ENCODE measurements at regions not wholly inside any gene's neighbourhood (a gene's known extent, or its start where the extent isn't known, plus 50 kb on each side); places are given as distances from the start of the nearest gene placed in this dataset.

DNA sequence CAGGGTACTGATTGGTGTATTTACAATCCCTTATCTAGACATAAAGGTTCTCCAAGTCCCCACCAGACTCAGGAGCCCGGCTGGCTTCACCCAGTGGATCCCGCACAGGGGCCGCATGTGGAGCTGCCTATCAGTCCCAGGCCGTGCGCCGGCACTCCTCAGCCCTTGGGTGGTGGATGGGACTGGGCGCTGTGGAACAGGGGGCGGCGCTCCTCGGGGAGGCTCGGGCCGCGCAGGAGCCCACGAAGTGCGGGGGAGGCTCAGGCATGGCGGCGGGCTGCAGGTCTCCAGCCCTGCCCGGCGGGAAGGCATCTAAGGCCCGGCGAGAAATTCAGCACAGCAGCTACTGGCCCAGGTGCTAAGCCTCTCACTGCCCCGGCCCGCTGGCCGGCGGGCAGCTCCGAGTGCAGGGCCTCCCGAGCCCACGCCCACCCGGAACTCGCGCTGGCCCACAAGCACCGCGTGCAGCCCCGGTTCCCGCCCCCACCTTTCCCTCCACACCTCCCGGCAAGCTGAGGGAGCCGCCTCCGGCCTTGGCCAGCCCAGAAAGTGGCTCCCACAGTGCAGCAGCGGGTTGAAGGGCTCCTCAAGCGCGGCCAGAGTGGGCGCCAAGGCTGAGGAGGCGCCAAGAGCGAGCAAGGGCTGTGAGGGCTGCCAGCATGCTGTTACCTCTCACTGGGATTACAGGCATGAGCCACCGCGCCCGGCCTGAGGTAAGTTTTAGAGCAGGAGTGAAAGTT is 60.0 kb upstream of the SCEL start:
- Histone ChIP-seq H3K36me3 (replicated peaks; ENCODE audit: low read depth, low read length) (no peaks in the 10 kb centered on the region), H3K4me2 (ENCODE audit: low read length) (no peak overlapping the region), H3K79me2 (ENCODE audit: low read length) (no peaks in the 10 kb centered on the region), H3K4me1 (ENCODE audit: low read length) (peaks cover 23% of the 10 kb centered on the region), H3K27ac (ENCODE audit: low read length) (no peak overlapping the region), H2AFZ (ENCODE audit: low read depth, low read length) (no peak overlapping the region), H3K9me3 (ENCODE audit: insufficient read depth, low read length) (no peaks in the 10 kb centered on the region), H3K27me3 (ENCODE audit: low read depth, low read length) (peaks cover 12% of the 10 kb centered on the region), H4K20me1 (ENCODE audit: insufficient read depth, low read length) (no peaks in the 10 kb centered on the region), H3K9ac (ENCODE audit: low read length) (no peak overlapping the region), H3K4me3 (ENCODE audit: low read length) (no peak overlapping the region)
- TF ChIP-seq EZH2phosphoT487 (IDR thresholded peaks at IDR 0.05; ENCODE audit: low read depth), result no peak
- TF ChIP-seq, protein P1, sequence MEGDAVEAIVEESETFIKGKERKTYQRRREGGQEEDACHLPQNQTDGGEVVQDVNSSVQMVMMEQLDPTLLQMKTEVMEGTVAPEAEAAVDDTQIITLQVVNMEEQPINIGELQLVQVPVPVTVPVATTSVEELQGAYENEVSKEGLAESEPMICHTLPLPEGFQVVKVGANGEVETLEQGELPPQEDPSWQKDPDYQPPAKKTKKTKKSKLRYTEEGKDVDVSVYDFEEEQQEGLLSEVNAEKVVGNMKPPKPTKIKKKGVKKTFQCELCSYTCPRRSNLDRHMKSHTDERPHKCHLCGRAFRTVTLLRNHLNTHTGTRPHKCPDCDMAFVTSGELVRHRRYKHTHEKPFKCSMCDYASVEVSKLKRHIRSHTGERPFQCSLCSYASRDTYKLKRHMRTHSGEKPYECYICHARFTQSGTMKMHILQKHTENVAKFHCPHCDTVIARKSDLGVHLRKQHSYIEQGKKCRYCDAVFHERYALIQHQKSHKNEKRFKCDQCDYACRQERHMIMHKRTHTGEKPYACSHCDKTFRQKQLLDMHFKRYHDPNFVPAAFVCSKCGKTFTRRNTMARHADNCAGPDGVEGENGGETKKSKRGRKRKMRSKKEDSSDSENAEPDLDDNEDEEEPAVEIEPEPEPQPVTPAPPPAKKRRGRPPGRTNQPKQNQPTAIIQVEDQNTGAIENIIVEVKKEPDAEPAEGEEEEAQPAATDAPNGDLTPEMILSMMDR (IDR thresholded peaks at IDR 0.05; ENCODE audit: low read depth, low read length), result no peak

DNA sequence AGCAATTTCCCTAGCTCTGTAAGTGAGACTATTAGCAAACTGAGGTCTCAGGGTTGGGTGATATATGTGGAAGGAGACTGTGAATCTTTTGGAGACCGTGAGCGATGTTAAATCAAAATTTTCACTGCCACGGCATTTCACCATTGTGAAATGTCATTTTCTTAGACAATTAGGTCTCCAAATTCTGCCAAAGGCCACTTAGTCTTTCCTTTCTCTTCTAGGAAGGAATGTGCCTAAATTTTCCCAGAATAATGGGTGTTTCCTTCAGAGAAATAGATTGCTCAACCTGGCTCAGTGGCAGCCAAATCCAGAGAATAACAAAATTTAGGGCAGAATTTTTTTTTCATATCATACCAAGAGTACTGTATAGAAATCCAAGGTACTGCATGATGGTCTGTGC is 64.5 kb upstream of the SCEL start:
- no peaks in the 10 kb centered on the region for H3K4me1 ChIP-seq (ENCODE audit: low read length)
- TF ChIP-seq, protein P1 (IDR thresholded peaks at IDR 0.05; ENCODE audit: low read depth, low read length), result no peak
- TF ChIP-seq EZH2phosphoT487 (IDR thresholded peaks at IDR 0.05; ENCODE audit: low read depth), result no peak
- H3K9ac ChIP-seq (ENCODE audit: low read length), result no peak overlapping the region
- H3K4me2 ChIP-seq (ENCODE audit: low read length), result no peak overlapping the region
- H4K20me1 ChIP-seq (ENCODE audit: insufficient read depth, low read length), result no peaks in the 10 kb centered on the region
- no peak overlapping the region for H2AFZ ChIP-seq (ENCODE audit: low read depth, low read length)
- 0 out of 2 replicates have a peak, but pooled peaks cover 3% of the 10 kb centered on the region for H3K27me3 ChIP-seq (ENCODE audit: low read depth, low read length)
- no peaks in the 10 kb centered on the region for H3K79me2 ChIP-seq (ENCODE audit: low read length)
- no peak overlapping the region for H3K27ac ChIP-seq (ENCODE audit: low read length)
- no peaks in the 10 kb centered on the region for H3K36me3 ChIP-seq (replicated peaks; ENCODE audit: low read depth, low read length)
- H3K4me3 ChIP-seq (ENCODE audit: low read length), result no peak overlapping the region
- no peaks in the 10 kb centered on the region for H3K9me3 ChIP-seq (ENCODE audit: insufficient read depth, low read length)

DNA sequence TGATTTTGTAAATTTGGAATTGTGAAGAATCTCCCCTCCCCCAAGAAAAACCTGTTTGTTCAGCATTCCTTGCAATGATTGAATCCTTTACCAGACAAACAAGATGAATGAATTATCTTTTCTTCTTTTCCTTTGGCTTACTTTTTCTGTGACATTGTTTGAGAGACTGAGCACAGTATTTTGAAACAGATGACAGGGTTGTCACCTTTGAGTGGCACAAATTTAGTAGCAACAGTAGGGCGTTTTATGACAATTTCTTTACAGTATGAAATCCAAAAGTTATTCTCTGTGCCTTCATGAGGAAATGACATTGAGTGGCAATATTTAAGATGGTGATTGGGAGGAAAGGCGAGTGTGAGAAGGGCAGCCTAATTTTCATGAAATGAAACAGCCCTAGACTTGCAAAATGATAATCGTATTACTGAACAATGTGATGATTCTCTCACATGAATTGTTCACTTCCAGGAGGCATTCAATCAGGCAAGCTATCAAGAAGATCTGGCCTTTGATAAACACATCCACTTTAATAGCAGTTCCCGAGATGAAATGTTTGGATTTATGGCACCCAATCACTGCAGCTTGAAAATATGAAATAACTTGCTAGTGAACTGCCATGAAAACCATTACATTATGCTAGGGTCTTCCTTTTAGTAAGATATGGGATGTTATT is 68.6 kb upstream of the SCEL start:
- Histone ChIP-seq H3K79me2 (ENCODE audit: low read length) (no peaks in the 10 kb centered on the region), H3K27me3 (ENCODE audit: low read depth, low read length) (peaks cover 3% of the 10 kb centered on the region; the same call in 1 of the 2 replicates), H3K27ac (ENCODE audit: low read length) (no peak overlapping the region), H3K4me1 (ENCODE audit: low read length) (no peaks in the 10 kb centered on the region), H2AFZ (ENCODE audit: low read depth, low read length) (no peak overlapping the region), H4K20me1 (ENCODE audit: insufficient read depth, low read length) (no peaks in the 10 kb centered on the region), H3K9me3 (ENCODE audit: insufficient read depth, low read length) (no peaks in the 10 kb centered on the region), H3K4me3 (ENCODE audit: low read length) (no peak overlapping the region), H3K4me2 (ENCODE audit: low read length) (no peak overlapping the region), H3K36me3 (replicated peaks; ENCODE audit: low read depth, low read length) (no peaks in the 10 kb centered on the region), H3K9ac (ENCODE audit: low read length) (no peak overlapping the region)
- no peak for TF ChIP-seq EZH2phosphoT487 (IDR thresholded peaks at IDR 0.05; ENCODE audit: low read depth)
- TF ChIP-seq, protein P1 (IDR thresholded peaks at IDR 0.05; ENCODE audit: low read depth, low read length), result no peak

DNA sequence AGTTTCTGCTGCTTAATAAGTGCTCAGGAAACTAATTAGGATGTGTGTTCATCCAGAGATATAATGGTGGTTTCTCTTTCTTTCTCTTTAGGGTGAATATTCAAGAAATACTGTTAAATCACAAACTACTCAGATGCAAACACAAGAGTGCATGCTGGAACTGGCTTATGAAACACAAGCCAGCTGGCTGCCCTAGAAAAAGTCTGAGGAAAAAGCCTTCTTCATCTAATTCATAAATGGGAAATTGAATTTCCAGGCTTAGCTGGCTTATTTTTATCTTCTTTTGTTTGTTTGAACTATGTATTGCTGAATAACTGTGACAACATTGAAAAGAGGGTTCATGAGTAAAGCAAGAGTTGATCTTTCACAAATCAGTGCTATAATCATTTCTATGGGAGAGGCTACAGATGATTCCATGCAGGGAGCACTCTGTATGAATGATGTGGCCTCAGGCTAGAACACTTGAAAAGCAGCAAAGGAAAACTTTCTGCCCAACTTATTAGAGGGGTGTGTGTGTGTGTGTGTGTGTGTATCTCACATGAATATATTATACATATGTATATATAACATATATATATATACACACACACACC is 69.8 kb upstream of the SCEL start:
- no peak overlapping the region for H3K4me3 ChIP-seq (ENCODE audit: low read length)
- H3K36me3 ChIP-seq (replicated peaks; ENCODE audit: low read depth, low read length), result no peaks in the 10 kb centered on the region
- no peak overlapping the region for H3K4me2 ChIP-seq (ENCODE audit: low read length)
- H3K9me3 ChIP-seq (ENCODE audit: insufficient read depth, low read length), result no peaks in the 10 kb centered on the region
- no peaks in the 10 kb centered on the region for H4K20me1 ChIP-seq (ENCODE audit: insufficient read depth, low read length)
- H3K27ac ChIP-seq (ENCODE audit: low read length), result no peak overlapping the region
- no peak overlapping the region for H3K9ac ChIP-seq (ENCODE audit: low read length)
- H3K79me2 ChIP-seq (ENCODE audit: low read length), result no peaks in the 10 kb centered on the region
- H3K27me3 ChIP-seq (ENCODE audit: low read depth, low read length), result peaks cover 3% of the 10 kb centered on the region; the same call in 1 of the 2 replicates
- H2AFZ ChIP-seq (ENCODE audit: low read depth, low read length), result no peak overlapping the region
- peaks cover under 1% of the 10 kb centered on the region for H3K4me1 ChIP-seq (ENCODE audit: low read length)
- TF ChIP-seq, protein P1 (IDR thresholded peaks at IDR 0.05; ENCODE audit: low read depth, low read length), result no peak
- no peak for TF ChIP-seq EZH2phosphoT487 (IDR thresholded peaks at IDR 0.05; ENCODE audit: low read depth)
